ENCODE measurements at regions not wholly inside any gene's neighbourhood (a gene's known extent, or its start where the extent isn't known, plus 50 kb on each side); places are given as distances from the start of the nearest gene placed in this dataset.

DNA sequence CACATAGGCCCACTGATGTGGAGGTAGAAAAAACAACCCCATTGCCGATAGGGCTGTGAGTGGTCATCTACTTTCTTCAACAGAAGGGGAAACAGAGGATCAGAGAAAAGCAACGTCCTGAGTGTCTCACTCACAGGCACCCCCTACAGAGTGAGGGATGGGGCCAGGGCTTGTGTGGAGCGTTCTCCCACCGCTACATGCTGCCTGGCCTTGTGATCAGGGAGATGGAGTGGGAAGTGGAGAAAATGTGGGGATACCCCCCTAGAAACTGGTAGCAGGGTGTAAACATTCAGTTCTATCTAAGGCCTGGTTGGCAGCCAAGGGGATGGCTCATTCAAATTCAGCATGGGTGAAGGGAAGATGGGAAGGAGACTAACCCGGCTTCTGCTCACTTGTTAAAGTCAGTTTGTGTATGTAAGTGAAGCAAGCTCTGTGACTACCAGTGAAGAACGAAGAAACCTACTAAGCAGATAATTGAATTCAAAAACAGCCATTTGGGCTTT is 73.0 kb upstream of the NAV2 start:
- in situ Hi-C loops (cut with MboI) (no loop called here), intact Hi-C loops (cut with micrococcal nuclease; ENCODE audit: unreplicated experiment) (loop anchor here (10.0 kb wide), 1 partner anchor 65 kb away; no protein-coding TSS in a partner anchor)
- Histone ChIP-seq H3K4me2 (ENCODE audit: control insufficient read depth, insufficient read depth) (no peak overlapping the region), H3K9me3 (replicated peaks; ENCODE audit: control insufficient read depth, insufficient read depth, low read length) (no peaks in the 10 kb centered on the region), H3K27me3 (replicated peaks in 1 of 2; ENCODE audit: control insufficient read depth in 2 of 2, insufficient read depth in 2 of 2, low read length in 1 of 2) (no peaks in the 10 kb centered on the region), H3K9ac (ENCODE audit: control insufficient read depth, insufficient read depth, low read length) (no peak overlapping the region), H3K4me1 (ENCODE audit: control insufficient read depth, insufficient read depth, low read length) (no peaks in the 10 kb centered on the region), H4K20me1 (ENCODE audit: control insufficient read depth, insufficient read depth) (no peaks in the 10 kb centered on the region), H3K4me3 (no peak overlapping the region), H3K27ac (ENCODE audit: control insufficient read depth, insufficient read depth) (no peak overlapping the region), H3K36me3 (ENCODE audit: control insufficient read depth in 2 of 2, insufficient read depth in 2 of 2, low read length in 1 of 2) (no peaks in the 10 kb centered on the region), H3K79me2 (ENCODE audit: control insufficient read depth, insufficient read depth, low read length) (no peaks in the 10 kb centered on the region), H2AFZ (ENCODE audit: control insufficient read depth, low read depth, low read length) (no peak overlapping the region)
- POLR2A ChIA-PET = no interaction called here
- CTCF ChIA-PET = no interaction called here
- TF ChIP-seq FOS (IDR thresholded peaks at IDR 0.05; ENCODE audit: borderline replicate concordance, extremely low read depth, insufficient read length) (no peak), USF1 (IDR thresholded peaks at IDR 0.05; ENCODE audit: borderline replicate concordance, extremely low read length, insufficient read depth, low read depth, low read length) (no peak), ZSCAN29 (IDR thresholded peaks at IDR 0.05) (no peak), POLR2A (IDR thresholded peaks at IDR 0.05; ENCODE audit: low read depth, low read length) (no peak), WRNIP1 (IDR thresholded peaks at IDR 0.05; ENCODE audit: borderline replicate concordance, low read depth, low read length) (no peak), RFX5 (IDR thresholded peaks at IDR 0.05; ENCODE audit: low read depth, low read length) (no peak), PAX8 (IDR thresholded peaks at IDR 0.05) (no peak), NFYB (IDR thresholded peaks at IDR 0.05; ENCODE audit: insufficient read depth, low read depth, low read length) (no peak)
- TF ChIP-seq, protein P1, sequence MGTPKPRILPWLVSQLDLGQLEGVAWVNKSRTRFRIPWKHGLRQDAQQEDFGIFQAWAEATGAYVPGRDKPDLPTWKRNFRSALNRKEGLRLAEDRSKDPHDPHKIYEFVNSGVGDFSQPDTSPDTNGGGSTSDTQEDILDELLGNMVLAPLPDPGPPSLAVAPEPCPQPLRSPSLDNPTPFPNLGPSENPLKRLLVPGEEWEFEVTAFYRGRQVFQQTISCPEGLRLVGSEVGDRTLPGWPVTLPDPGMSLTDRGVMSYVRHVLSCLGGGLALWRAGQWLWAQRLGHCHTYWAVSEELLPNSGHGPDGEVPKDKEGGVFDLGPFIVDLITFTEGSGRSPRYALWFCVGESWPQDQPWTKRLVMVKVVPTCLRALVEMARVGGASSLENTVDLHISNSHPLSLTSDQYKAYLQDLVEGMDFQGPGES (IDR thresholded peaks at IDR 0.05) = no peak
- no peak for DNase-seq (ENCODE audit: low read depth, low spot score)
- 47% methylated on average over 6 of the region's 6 CpGs for WGBS (ENCODE audit: insufficient coverage, insufficient replicate concordance, low lambda C conversion rate, missing lambda C conversion rate)
- ATAC-seq = no peak
- FAIRE-seq = no peak
- RAD21 ChIA-PET (ENCODE audit: unreplicated experiment) = no interaction called here
- SMC1A ChIA-PET (ENCODE audit: uncharacterized antibody, unreplicated experiment) = no interaction called here
- BruUV-seq (replicated peaks) = no TSS peak

Measured in GM12878 (cell line).